GM23248 (cell line): ENCODE measurements at regions not wholly inside any gene's neighbourhood (a gene's known extent, or its start where the extent isn't known, plus 50 kb on each side); places are given as distances from the start of the nearest gene placed in this dataset.

Experiments used
- EZH2 ChIP-seq: fragments of 200-600 bp; sonication (generic); IDR thresholded peaks from 2 replicates; pipeline ENCODE4 v1.6.1; 2018; ENCODE audit warnings: antibody characterized with exemption, mild to moderate bottlenecking; ENCODE audit not compliant: insufficient read depth, poor library complexity, severe bottlenecking
- EZH2phosphoT487 ChIP-seq: fragments of 200-600 bp; sonication (generic); IDR thresholded peaks from 2 replicates; pipeline ENCODE4 v1.6.1; 2018; ENCODE audit warnings: antibody characterized with exemption, moderate library complexity, mild to moderate bottlenecking, low read depth; ENCODE audit not compliant: insufficient read depth

GRCh38 chr10:63976538-63976937 is 455.3 kb downstream of the REEP3 start:
- TF ChIP-seq EZH2 (no peak), EZH2phosphoT487 (no peak)
